ENCODE measurements at regions not wholly inside any gene's neighbourhood (a gene's known extent, or its start where the extent isn't known, plus 50 kb on each side); places are given as distances from the start of the nearest gene placed in this dataset.

GRCh38 chr3:16081661-16082060 lies 92.8 kb upstream of the GALNT15 start:
- no peak overlapping the region for H3K27ac Mint-ChIP-seq
- peaks cover 23 to 36% (median 31%) of the 10 kb centered on the region in 7 donors for H3K9me3 Mint-ChIP-seq

GRCh38 chr3:16084887-16085286 lies 89.6 kb upstream of the GALNT15 start:
- no peak overlapping the region for H3K27ac Mint-ChIP-seq
- peaks cover 8 to 9% of the 10 kb centered on the region in 2 donors for H3K9me3 ChIP-seq (replicated peaks in 1 of 2; ENCODE audit: control insufficient read depth in 1 of 2, insufficient read depth in 1 of 2, low read length in 2 of 2)
- no peak overlapping the region for H3K27ac ChIP-seq (ENCODE audit: low read depth in 1 of 2, low read length in 2 of 2)
- H3K4me2 ChIP-seq (replicated peaks; ENCODE audit: extremely low read depth, low read length, poor library complexity, severe bottlenecking), result no peak overlapping the region
- no peak overlapping the region for H3K4me3 Mint-ChIP-seq
- H4K20me1 ChIP-seq (ENCODE audit: insufficient read depth, low read length), result no peaks in the 10 kb centered on the region
- H3K27me3 Mint-ChIP-seq (ENCODE audit: low read depth in 3 of 3), result no peaks in the 10 kb centered on the region
- H3K27me3 ChIP-seq (ENCODE audit: control insufficient read depth in 2 of 2, insufficient read depth in 2 of 2, low read length in 2 of 2), result no peaks in the 10 kb centered on the region
- H3K9me3 Mint-ChIP-seq, result peaks cover 16 to 31% (median 22%) of the 10 kb centered on the region in 7 donors
- no peaks in the 10 kb centered on the region for H3K36me3 ChIP-seq (replicated peaks in 1 of 2; ENCODE audit: control insufficient read depth in 1 of 2, insufficient read depth in 2 of 2, low read length in 2 of 2)
- H2AFZ ChIP-seq (ENCODE audit: insufficient read depth, low read depth, low read length, poor library complexity, severe bottlenecking), result no peak overlapping the region
- H3K79me2 ChIP-seq (ENCODE audit: insufficient read depth, low read length), result no peaks in the 10 kb centered on the region
- intact Hi-C loops (cut with micrococcal nuclease), result no loop called here
- TF ChIP-seq CTCF (IDR thresholded peaks at IDR 0.05), result no peak
- DNase-seq, result no peak
- no peaks in the 10 kb centered on the region for H3K36me3 Mint-ChIP-seq
- no peak overlapping the region for H3K9ac ChIP-seq (ENCODE audit: insufficient read depth, low read length, poor library complexity, severe bottlenecking)
- no peaks in the 10 kb centered on the region for H3K4me1 ChIP-seq (ENCODE audit: control insufficient read depth in 1 of 2, insufficient read depth in 2 of 2, low read length in 2 of 2)
- no peak overlapping the region for H3K4me3 ChIP-seq (replicated peaks in 1 of 3; ENCODE audit: low read depth in 2 of 3, low read length in 3 of 3)
- no CpG with 5 or more reads among the region's 4 CpGs for WGBS (ENCODE audit: insufficient coverage)
- H3K4me1 Mint-ChIP-seq, result no peaks in the 10 kb centered on the region

More at GRCh38 chr3:16081661-16082060, 92.8 kb upstream of the GALNT15 start:
- no peaks in the 10 kb centered on the region for H3K4me1 ChIP-seq (ENCODE audit: control insufficient read depth in 1 of 2, insufficient read depth in 2 of 2, low read length in 2 of 2)
- H2AFZ ChIP-seq (ENCODE audit: insufficient read depth, low read depth, low read length, poor library complexity, severe bottlenecking), result no peak overlapping the region
- WGBS (ENCODE audit: insufficient coverage), result 100% methylated on average over 1 of the region's 3 CpGs
- DNase-seq, result no peak
- no peak overlapping the region for H3K9ac ChIP-seq (ENCODE audit: insufficient read depth, low read length, poor library complexity, severe bottlenecking)
- intact Hi-C loops (cut with micrococcal nuclease), result no loop called here
- no peaks in the 10 kb centered on the region for H3K4me1 Mint-ChIP-seq
- H3K4me2 ChIP-seq (replicated peaks; ENCODE audit: extremely low read depth, low read length, poor library complexity, severe bottlenecking), result no peak overlapping the region
- peaks cover 12 to 18% of the 10 kb centered on the region in 2 donors for H3K9me3 ChIP-seq (replicated peaks in 1 of 2; ENCODE audit: control insufficient read depth in 1 of 2, insufficient read depth in 1 of 2, low read length in 2 of 2)
- no peaks in the 10 kb centered on the region for H3K36me3 ChIP-seq (replicated peaks in 1 of 2; ENCODE audit: control insufficient read depth in 1 of 2, insufficient read depth in 2 of 2, low read length in 2 of 2)
- TF ChIP-seq CTCF (IDR thresholded peaks at IDR 0.05), result no peak
- no peak overlapping the region for H3K27ac ChIP-seq (ENCODE audit: low read depth in 1 of 2, low read length in 2 of 2)
- H3K36me3 Mint-ChIP-seq, result no peaks in the 10 kb centered on the region
- no peak overlapping the region for H3K4me3 ChIP-seq (replicated peaks in 1 of 3; ENCODE audit: low read depth in 2 of 3, low read length in 3 of 3)
- H3K79me2 ChIP-seq (ENCODE audit: insufficient read depth, low read length), result no peaks in the 10 kb centered on the region
- no peaks in the 10 kb centered on the region for H4K20me1 ChIP-seq (ENCODE audit: insufficient read depth, low read length)
- H3K27me3 ChIP-seq (ENCODE audit: control insufficient read depth in 2 of 2, insufficient read depth in 2 of 2, low read length in 2 of 2), result no peaks in the 10 kb centered on the region
- no peaks in the 10 kb centered on the region for H3K27me3 Mint-ChIP-seq (ENCODE audit: low read depth in 3 of 3)
- H3K4me3 Mint-ChIP-seq, result no peak overlapping the region

Data from CD14-positive monocyte (primary cell).